CD14-positive monocyte (primary cell): ENCODE measurements at regions not wholly inside any gene's neighbourhood (a gene's known extent, or its start where the extent isn't known, plus 50 kb on each side); places are given as distances from the start of the nearest gene placed in this dataset.

Experiments used
- DNase-seq, 3 donors: peaks; one replicate each; pipeline ENCODE4 v3.0.0-alpha.2; 2011 to 2022
- H2AFZ ChIP-seq: 2 replicates; pipeline ENCODE4 v1.6.0; 2012; ENCODE audit warnings: mild to moderate bottlenecking, low read depth, low read length, inconsistent platforms; ENCODE audit not compliant: insufficient read depth, poor library complexity, severe bottlenecking
- H3K27ac ChIP-seq, 2 donors: 1 replicate in 1 of 2; 2 replicates in 1 of 2; pipeline ENCODE4 v1.5.1; 2012 to 2013; ENCODE audit warnings: low read length in 2 of 2, control low read depth in 1 of 2, inconsistent platforms in 1 of 2, low read depth in 1 of 2, mild to moderate bottlenecking in 1 of 2
- H3K27me3 ChIP-seq, 2 donors: one replicate each; pipeline versions ENCODE4 v1.6.0 to v1.6.1; 2011 to 2013; ENCODE audit warnings: low read length in 2 of 2; ENCODE audit not compliant: control insufficient read depth in 2 of 2, insufficient read depth in 2 of 2
- H3K36me3 ChIP-seq, 2 donors: replicated peaks in 1 of 2; 1 replicate in 1 of 2; 2 replicates in 1 of 2; pipeline versions ENCODE4 v1.5.1 to v1.6.1; 2012 to 2013; ENCODE audit warnings: low read length in 2 of 2, control low read depth in 1 of 2, inconsistent platforms in 1 of 2, mild to moderate bottlenecking in 1 of 2; ENCODE audit not compliant: insufficient read depth in 2 of 2, control insufficient read depth in 1 of 2
- H3K4me1 ChIP-seq, 2 donors: 1 replicate in 1 of 2; 2 replicates in 1 of 2; pipeline versions ENCODE4 v1.5.1 to v1.6.1; 2012 to 2013; ENCODE audit warnings: low read length in 2 of 2, control low read depth in 1 of 2, inconsistent platforms in 1 of 2, mild to moderate bottlenecking in 1 of 2, moderate library complexity in 1 of 2; ENCODE audit not compliant: insufficient read depth in 2 of 2, control insufficient read depth in 1 of 2
- H3K4me2 ChIP-seq: replicated peaks from 2 replicates; pipeline ENCODE3; 2012; ENCODE audit warnings: low read length, moderate library complexity, mild to moderate bottlenecking; ENCODE audit not compliant: poor library complexity, severe bottlenecking; ENCODE audit errors: extremely low read depth
- H3K4me3 ChIP-seq, 3 experiments: fragments of 200-600 bp in 1 of 3; sonication (generic) in 1 of 3; replicated peaks in 1 of 3; 1 replicate in 2 of 3; 2 replicates in 1 of 3; pipeline ENCODE4 v1.5.1; 2011 to 2013; ENCODE audit warnings: low read length in 3 of 3, mild to moderate bottlenecking in 3 of 3, control low read depth in 2 of 3, low read depth in 2 of 3, inconsistent platforms in 1 of 3, moderate library complexity in 1 of 3
- H3K79me2 ChIP-seq: 2 replicates; pipeline ENCODE4 v1.6.0; 2012; ENCODE audit warnings: mild to moderate bottlenecking, control low read depth, inconsistent platforms, low read length, moderate library complexity; ENCODE audit not compliant: insufficient read depth
- H3K9ac ChIP-seq: 2 replicates; pipeline ENCODE4 v1.6.0; 2017; ENCODE audit warnings: low read length, mild to moderate bottlenecking; ENCODE audit not compliant: insufficient read depth, poor library complexity, severe bottlenecking
- H3K9me3 ChIP-seq, 2 donors: replicated peaks in 1 of 2; 1 replicate in 1 of 2; 2 replicates in 1 of 2; pipeline versions ENCODE4 v1.5.1 to v1.6.1; 2012 to 2013; ENCODE audit warnings: low read length in 2 of 2, control low read depth in 1 of 2; ENCODE audit not compliant: control insufficient read depth in 1 of 2, insufficient read depth in 1 of 2
- H4K20me1 ChIP-seq: 2 replicates; pipeline ENCODE4 v1.6.0; 2012; ENCODE audit warnings: mild to moderate bottlenecking, low read length, control low read depth, moderate library complexity; ENCODE audit not compliant: insufficient read depth
- H3K27ac Mint-ChIP-seq, 7 donors: one replicate each; pipeline ENCODE4 v1.8.0; 2020; ENCODE audit warnings: mild to moderate bottlenecking in 7 of 7, mixed read lengths in 7 of 7, moderate library complexity in 6 of 7, inconsistent platforms in 2 of 7
- H3K27me3 Mint-ChIP-seq, 3 donors: one replicate each; pipeline ENCODE4 v1.8.0; 2021 to 2022; ENCODE audit warnings: low read depth in 3 of 3, mild to moderate bottlenecking in 3 of 3, mixed read lengths in 3 of 3, moderate library complexity in 3 of 3, inconsistent platforms in 1 of 3
- H3K36me3 Mint-ChIP-seq, 2 donors: one replicate each; pipeline ENCODE4 v1.8.0; 2020; ENCODE audit warnings: mixed read lengths in 2 of 2, inconsistent platforms in 1 of 2, mild to moderate bottlenecking in 1 of 2
- H3K4me1 Mint-ChIP-seq: one replicate; pipeline ENCODE4 v1.8.0; 2020; ENCODE audit warnings: mild to moderate bottlenecking, mixed read lengths
- H3K4me3 Mint-ChIP-seq, 2 donors: one replicate each; pipeline ENCODE4 v1.8.0; 2020; ENCODE audit warnings: mild to moderate bottlenecking in 2 of 2, mixed read lengths in 2 of 2, moderate library complexity in 1 of 2
- H3K9me3 Mint-ChIP-seq, 7 donors: one replicate each; pipeline ENCODE4 v1.8.0; 2020 to 2022; ENCODE audit warnings: mixed read lengths in 7 of 7, mild to moderate bottlenecking in 6 of 7, moderate library complexity in 6 of 7, inconsistent platforms in 2 of 7
- WGBS: methylation state at CpG from one replicate; pipeline ENCODE4 v1.1.5; 2013; ENCODE audit warnings: missing lambda C conversion rate; ENCODE audit not compliant: insufficient coverage; 5-methylcytosine and 5-hydroxymethylcytosine counted together
- intact Hi-C, 2 donors: fragments of 100-400 bp; cut with micrococcal nuclease; formaldehyde crosslinking; loops; one replicate each; pipeline versions ENCODE4 v1.15.0 to v1.15.1; 2023
- TF ChIP-seq, protein P1 (sequence below): fragments of 200-600 bp; IDR thresholded peaks from one replicate; pipeline ENCODE4 v1.8.0; 2022; ENCODE audit warnings: antibody characterized with exemption, mild to moderate bottlenecking

DNA sequence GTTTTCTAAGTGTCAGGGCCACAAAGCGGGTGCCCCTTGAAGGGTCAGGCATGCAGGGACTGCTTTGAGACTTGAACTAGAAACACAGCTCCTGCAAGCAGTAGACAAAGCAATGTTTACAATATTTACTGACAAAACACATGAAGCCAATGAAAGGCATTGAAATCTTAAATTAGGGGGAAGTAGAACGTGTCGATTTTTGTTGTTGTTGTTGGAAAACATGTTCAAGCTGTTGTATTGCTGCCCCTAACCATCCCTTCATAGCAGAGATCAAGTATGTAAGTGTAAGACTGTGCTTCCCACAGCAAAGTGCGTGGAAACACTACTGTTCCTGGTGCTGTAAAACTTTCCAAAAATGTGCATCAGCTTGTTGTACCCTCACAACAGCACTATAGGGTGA, 131.6 kb upstream of the MGMT start:
- no peak overlapping the region for H2AFZ ChIP-seq
- H3K27ac Mint-ChIP-seq = no peak overlapping the region
- intact Hi-C loops = no loop called here
- TF ChIP-seq, protein P1, sequence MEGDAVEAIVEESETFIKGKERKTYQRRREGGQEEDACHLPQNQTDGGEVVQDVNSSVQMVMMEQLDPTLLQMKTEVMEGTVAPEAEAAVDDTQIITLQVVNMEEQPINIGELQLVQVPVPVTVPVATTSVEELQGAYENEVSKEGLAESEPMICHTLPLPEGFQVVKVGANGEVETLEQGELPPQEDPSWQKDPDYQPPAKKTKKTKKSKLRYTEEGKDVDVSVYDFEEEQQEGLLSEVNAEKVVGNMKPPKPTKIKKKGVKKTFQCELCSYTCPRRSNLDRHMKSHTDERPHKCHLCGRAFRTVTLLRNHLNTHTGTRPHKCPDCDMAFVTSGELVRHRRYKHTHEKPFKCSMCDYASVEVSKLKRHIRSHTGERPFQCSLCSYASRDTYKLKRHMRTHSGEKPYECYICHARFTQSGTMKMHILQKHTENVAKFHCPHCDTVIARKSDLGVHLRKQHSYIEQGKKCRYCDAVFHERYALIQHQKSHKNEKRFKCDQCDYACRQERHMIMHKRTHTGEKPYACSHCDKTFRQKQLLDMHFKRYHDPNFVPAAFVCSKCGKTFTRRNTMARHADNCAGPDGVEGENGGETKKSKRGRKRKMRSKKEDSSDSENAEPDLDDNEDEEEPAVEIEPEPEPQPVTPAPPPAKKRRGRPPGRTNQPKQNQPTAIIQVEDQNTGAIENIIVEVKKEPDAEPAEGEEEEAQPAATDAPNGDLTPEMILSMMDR = no peak
- H3K9ac ChIP-seq = no peak overlapping the region
- H3K4me3 ChIP-seq = no peak overlapping the region
- DNase-seq = no peak
- no peaks in the 10 kb centered on the region for H3K4me1 Mint-ChIP-seq
- H3K79me2 ChIP-seq = no peaks in the 10 kb centered on the region
- H3K27ac ChIP-seq = no peak overlapping the region
- peaks cover 16 to 17% (median 17%) of the 10 kb centered on the region in 3 donors for H3K27me3 Mint-ChIP-seq
- H3K4me2 ChIP-seq = no peak overlapping the region
- H3K36me3 ChIP-seq = no peaks in the 10 kb centered on the region
- no peaks in the 10 kb centered on the region for H3K36me3 Mint-ChIP-seq
- no peaks in the 10 kb centered on the region for H3K9me3 ChIP-seq
- 88% methylated on average over 1 of the region's 4 CpGs for WGBS
- H3K9me3 Mint-ChIP-seq = peaks cover 0 to 2% (median 0%) of the 10 kb centered on the region in 7 donors
- H4K20me1 ChIP-seq = no peaks in the 10 kb centered on the region
- H3K4me3 Mint-ChIP-seq = no peak overlapping the region
- H3K27me3 ChIP-seq = peaks cover 3 to 6% of the 10 kb centered on the region in 2 donors
- no peaks in the 10 kb centered on the region for H3K4me1 ChIP-seq

DNA sequence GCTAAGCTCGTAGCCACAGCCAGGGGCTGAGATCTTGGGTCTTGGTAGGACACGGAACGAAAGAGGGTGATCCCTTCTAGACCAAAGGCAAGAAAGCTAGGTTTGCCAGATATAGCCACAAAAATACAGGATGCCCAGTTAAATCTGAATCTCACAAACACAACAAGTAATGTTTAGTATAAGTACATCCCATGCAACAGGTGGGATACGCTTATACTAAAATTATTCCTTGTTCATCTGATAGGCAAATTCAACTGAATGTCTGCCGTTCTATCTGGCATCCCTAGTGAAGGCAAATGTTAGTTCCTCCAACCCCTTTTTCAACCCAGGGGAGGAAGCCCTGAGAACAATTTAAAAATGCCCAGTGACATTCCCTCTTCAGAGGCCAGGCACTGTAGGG, 131.1 kb upstream of the MGMT start:
- H3K9me3 Mint-ChIP-seq = peaks cover 0 to 2% (median 0%) of the 10 kb centered on the region in 7 donors
- Histone ChIP-seq H3K4me2 (no peak overlapping the region), H3K4me3 (no peak overlapping the region), H4K20me1 (no peaks in the 10 kb centered on the region), H3K4me1 (no peaks in the 10 kb centered on the region), H2AFZ (no peak overlapping the region), H3K9me3 (no peaks in the 10 kb centered on the region), H3K27me3 (peaks cover 3 to 4% of the 10 kb centered on the region in 2 donors), H3K36me3 (no peaks in the 10 kb centered on the region), H3K27ac (no peak overlapping the region), H3K79me2 (no peaks in the 10 kb centered on the region), H3K9ac (no peak overlapping the region)
- no peak overlapping the region for H3K27ac Mint-ChIP-seq
- 100% methylated on average over 4 of the region's 5 CpGs for WGBS
- H3K36me3 Mint-ChIP-seq = no peaks in the 10 kb centered on the region
- no peaks in the 10 kb centered on the region for H3K4me1 Mint-ChIP-seq
- intact Hi-C loops = no loop called here
- TF ChIP-seq, protein P1 = no peak
- peaks cover 13 to 17% (median 16%) of the 10 kb centered on the region in 3 donors for H3K27me3 Mint-ChIP-seq
- H3K4me3 Mint-ChIP-seq = no peak overlapping the region
- no peak for DNase-seq
